HG02759 (cell line): ENCODE measurements at regions not wholly inside any gene's neighbourhood (a gene's known extent, or its start where the extent isn't known, plus 50 kb on each side); places are given as distances from the start of the nearest gene placed in this dataset.

Experiments used
- ATAC-seq: cut with Tn5 transposase; IDR thresholded peaks from one replicate; pipeline ENCODE4 v1.9.1; 2021; ENCODE audit warnings: mild to moderate bottlenecking, moderate library complexity; ENCODE audit not compliant: unreplicated experiment

DNA sequence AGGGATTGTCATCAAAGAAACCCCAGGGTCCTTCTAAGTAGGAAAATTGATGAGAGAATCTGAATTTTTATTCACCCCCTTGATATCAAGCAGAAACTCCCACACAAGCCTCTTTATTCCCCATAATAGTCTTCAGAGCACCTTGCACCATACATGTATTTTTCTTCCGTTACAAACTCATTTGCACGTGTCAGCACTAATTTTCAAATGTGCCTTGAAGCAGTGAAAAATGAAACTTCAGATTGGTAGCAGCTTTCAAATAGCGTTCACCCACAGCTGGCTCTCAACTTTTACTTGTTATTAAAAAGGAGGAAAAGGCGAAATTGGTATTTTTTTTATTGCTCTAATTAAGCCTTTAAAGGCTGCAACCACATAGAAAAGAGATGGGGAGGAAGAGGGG, 343.0 kb upstream of the TENM4 start:
- no peak for ATAC-seq

DNA sequence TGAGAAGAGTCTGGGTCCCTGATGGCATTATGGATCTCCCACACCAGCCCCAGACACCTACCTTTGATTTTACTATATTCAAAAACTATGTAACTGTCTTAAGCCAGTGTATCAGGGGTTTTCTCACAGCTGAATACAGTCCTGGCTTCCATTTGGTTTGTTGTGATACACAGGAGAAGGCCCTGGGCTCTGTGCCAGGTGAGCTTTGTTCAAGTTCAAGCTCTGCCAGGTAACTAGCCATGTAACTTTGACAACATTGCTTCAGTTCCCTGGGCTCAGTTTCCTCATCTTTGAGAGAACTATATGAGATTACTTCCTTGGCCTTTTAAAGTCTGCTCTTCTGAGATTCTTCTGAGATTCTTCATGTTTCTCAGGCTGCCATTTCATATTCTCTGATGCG, 327.5 kb upstream of the TENM4 start:
- ATAC-seq, result no peak

DNA sequence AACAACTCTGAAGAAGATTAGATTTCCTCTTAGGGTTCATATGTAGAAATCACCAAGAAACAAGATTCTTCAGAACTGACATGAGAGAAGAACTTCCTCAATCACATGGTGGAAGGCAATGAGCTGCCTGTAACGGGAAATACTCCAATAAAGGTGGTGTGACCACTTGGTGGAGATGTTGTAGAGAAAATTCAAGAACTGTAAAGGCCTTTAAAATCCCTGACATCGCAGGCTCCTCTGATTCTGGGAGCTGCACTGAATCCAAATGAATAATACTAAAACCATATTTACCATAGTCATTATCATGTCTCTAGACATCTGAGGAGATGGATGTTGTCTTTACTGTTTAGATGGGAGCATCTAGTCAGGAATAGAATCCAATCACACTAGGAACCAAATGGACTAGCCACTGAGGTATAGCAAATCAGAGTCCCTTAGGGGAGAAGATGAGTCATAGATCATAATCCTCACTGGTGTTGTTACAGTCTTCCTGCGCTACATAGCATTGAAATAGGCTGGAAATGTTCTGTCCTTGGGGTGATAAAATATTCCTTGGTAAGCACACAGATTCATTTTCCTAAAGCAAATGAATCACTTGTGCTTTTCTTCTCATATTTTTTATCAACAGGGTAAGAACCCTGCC, 321.6 kb upstream of the TENM4 start:
- no peak for ATAC-seq

DNA sequence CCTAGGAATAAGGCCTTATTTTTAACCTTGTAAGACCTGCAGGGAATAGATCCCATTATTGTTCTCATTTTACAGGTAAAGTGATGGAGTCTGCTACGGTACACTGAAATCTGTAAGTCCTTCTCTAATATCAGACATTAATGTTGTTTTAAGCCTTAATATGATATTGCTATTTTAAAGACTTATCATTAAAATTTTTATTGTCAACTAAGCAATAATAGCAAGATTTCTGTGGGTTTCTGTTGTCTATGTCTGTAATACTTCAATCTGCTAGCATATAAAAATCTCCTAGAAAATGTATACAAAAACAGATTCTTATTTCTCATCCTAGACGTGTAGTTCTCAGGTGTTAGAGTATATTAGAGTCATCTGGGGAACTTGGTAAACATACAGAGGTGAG, 317.5 kb upstream of the TENM4 start:
- no peak for ATAC-seq

DNA sequence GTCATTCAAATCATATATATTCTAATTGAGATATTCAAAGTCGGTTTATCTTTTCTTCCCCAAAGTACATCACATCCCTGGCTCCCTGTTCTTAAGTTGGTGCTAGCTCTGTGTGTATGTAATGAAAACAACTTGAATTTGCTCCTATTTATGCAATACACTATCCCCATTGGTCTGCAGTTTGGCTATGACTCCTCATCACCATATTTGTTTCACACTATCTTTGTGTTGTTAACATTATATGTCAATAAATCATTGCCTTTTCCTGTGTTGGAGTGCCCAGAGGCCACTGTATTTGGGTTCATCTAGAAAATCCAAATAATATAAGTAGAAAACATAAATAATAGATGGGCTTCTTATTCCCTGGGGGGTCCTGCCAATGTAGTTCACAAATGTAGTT, 306.6 kb upstream of the TENM4 start:
- no peak for ATAC-seq

DNA sequence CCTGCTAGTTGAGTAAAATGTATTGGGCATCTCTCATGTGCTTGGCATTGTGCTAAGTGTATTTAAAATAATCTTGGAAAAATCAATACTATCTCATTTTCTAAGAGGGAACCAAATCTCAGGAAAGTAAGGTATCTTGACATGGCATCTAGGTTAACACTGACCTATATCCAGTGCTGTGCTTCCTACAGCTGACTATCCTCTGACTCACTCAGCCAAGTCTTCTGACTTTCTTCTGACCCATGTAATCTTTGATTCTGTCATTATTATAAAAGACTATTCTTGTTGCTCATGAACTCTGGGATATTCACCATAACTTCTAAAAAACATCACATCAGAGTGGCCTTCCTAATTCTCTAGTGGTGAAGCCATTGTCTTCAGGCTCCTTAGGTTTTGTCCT, 304.1 kb upstream of the TENM4 start:
- ATAC-seq, result no peak

DNA sequence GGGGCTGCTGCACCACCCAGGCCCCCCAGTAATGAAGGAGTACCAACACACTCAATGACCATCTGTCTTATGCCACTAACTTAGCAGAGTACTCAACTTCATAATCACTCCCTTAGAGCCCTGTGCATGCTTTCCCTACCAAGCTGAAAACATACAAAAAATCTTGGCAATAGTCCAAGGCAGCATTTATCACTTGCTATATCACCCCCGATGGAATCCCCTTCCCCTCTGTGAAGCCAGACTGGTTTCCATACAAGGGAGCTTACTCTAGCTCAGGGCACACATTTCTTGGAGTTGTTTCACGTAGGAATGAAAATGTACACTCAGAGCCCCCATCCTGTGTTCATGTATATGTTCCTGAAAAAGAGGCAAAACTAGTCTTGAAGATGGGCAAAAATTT, 301.3 kb upstream of the TENM4 start:
- ATAC-seq, result no peak

DNA sequence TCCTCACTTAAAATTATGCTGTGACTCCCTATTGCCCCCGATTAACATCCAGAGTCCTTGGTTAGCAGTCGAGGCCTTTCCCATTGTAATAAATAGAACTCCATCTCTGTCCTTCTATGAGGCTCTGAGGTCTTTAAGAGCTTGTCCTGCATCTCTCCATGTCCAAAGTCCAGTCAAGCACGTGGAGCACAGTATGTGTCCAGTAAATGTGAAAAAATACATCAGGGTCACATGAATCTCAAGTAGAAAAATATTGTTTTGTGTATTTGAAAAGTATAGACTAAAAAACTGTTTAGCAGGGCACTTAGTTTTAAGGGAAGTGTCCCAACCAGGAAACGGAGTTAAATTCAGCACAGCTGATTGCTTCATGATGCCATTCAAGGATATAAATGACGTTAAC, 298.8 kb upstream of the TENM4 start:
- ATAC-seq, result no peak

DNA sequence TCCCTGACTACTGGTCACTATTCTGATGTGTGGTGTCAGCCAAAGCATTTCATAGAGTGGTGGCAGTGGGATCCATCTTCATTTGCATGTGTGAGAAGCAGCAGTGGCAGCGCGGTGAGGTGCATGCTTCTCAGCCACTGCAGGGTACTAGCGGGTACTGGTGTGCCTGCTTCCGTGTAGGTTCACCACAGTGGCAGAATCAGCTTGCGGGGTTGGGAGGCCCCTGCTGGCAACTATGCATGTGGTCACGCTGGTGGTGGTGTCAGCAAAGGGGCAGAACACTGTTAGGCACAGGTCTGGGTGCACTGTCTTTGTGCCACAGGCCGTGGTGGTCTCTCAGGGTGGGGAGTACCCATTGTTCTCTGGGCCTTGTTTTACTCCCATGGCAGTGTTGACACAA, 286.4 kb upstream of the TENM4 start:
- no peak for ATAC-seq

DNA sequence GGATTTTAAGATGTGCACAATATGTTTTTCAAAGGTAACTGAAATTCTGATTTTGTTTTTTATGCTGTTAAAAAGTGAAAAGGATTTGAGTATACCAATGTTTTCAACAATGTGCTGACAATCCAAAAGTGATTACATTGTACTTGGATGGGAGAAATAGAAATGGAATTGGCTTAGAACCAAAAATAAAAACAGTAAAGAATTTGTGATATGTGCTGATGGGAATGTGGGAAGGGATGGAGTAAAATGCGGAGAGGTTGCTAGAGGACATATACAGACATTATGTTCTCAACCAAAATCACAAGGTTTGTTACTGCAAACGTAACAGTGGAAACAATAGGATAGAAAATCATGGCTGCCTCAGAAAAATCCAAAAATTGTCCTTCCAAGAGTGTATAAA, 279.3 kb upstream of the TENM4 start:
- no peak for ATAC-seq

DNA sequence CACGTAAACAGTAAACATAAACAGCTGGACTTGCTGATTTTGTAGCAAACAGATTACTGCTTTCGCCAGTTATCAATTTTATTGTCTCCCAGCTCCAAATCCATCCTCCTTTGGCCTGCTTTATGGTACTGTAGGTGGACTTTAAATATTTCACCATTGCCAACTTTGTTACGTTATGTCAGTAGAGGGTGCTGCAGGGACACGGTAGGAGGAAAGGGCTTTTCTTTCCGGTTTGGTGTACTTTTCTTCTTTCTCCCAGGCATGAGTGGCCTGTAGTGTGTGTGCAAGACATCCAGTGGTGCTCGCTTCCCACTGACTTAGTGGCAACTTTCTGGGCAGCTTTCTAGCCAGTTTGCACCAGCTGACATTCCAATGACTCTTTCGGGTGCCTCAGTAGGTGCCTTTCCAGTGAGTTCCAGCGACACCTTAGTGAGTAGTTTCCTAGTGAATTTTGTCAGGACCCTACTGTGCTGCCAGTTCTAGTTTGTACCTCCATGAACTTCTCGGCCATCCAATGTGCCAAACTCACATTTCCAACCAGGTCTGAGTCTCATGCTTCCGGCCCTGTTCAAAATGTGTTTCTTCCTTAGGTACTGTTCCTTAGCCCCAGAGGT, 267.6 kb upstream of the TENM4 start:
- peak; percentile 81 for ATAC-seq

DNA sequence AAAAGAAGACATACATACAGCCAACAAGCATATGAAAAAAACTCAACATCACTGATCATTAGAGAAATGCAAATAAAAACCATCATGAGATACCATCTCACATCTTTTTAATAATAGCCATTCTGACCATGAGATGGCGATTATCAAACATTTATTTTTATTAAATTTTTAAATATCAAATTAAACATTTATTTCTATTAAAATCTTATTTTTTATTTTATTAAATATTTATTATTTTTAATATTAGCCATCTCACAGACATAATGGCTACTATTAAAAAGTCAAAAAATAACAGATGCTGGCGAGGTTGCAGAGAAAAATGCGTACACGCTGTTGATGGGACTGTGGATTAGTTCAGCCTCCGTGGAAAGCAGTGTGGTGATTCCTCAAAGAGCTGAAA, 264.8 kb upstream of the TENM4 start:
- ATAC-seq, result no peak

DNA sequence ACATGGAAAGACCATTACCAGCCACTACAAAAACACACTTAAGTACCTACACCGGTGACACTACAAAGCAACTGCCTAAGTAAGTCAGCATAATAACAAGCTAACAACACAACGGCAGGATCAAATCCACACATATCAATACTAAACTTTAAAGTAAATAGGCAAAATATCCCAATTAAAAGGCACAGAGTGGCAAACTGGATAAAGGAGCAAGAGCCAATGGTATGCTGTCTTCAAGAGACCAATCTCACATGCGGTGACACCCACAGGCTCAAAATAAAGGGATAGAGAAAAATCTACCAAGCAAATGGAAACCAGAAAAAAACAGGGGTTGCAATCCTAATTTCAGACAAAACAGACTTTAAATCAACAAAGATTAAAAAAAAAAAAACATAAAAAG, 261.5 kb upstream of the TENM4 start:
- ATAC-seq, result no peak

DNA sequence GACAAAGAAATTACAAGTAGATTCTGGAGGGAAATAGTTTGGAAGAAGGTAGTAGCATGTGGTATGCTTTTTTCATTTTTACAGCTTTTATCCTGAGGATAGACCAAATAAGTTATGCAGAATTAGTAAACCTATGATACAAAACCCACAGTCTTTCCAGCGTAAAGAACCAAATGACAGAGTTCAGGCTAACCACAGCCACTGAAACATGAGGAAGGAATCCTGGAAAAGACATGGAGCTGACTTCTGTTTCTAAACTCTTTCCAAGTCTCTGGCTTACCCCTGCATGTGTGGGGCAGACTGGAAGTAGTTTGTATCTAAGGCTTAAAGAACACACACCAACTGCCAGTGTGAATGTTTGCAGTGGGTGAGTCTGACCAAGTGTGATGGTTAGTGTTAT, 258.4 kb upstream of the TENM4 start:
- no peak for ATAC-seq

DNA sequence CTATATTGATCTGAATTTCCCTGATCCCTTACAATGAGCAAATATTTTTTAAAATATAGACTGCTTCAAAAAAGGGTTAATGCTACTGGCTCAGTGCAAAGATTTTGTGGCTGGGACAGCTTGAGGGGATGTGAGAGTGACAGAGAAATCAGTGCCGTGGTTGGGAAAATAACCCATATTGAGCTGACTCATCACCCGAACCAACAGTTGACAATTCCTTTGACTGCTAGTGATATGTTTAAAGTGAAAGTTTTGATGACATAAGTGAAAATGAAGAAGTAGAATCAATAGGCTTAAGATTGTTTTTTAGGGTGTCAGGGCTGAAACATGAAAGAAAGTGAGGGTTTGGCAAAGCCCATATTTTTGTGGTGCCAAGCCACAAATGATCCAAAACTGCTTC, 257.1 kb upstream of the TENM4 start:
- ATAC-seq, result peak; percentile 55

DNA sequence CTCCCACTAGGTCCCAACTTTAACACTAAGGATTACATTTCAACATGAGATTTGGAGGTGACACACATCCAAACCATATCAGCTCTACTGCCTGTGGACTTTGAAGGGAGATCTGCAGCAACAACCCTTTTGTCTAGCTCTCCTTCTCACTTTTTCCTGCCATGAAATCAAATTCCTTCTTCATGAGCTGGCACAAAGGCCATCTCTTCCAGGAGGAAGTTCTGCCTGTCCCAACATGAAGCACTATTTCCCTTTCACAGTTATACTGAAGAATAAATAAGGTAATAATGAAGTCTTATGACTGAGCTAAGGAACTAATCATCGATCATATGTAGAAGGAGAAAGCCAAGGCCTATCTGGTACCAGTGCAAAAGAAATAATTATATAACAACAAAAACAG, 253.5 kb upstream of the TENM4 start:
- ATAC-seq, result no peak

DNA sequence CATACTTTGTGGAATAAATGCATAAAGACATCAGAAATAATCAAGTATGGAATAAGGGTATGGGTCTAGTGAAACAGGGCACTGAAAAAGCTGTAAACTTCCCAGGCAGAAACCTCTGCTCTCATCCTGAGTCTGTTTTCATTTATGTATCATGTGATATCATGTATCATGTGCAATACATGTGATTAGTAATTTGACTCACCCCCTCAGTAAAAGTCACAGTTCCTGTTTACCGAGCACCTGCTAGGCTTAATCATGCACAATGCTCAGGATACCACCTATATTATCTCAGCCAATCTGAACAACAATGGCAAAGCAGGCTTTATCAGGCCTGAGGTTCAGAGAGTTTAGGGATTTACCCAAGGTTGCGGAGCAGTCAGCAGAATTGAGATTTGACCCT, 250.6 kb upstream of the TENM4 start:
- no peak for ATAC-seq

DNA sequence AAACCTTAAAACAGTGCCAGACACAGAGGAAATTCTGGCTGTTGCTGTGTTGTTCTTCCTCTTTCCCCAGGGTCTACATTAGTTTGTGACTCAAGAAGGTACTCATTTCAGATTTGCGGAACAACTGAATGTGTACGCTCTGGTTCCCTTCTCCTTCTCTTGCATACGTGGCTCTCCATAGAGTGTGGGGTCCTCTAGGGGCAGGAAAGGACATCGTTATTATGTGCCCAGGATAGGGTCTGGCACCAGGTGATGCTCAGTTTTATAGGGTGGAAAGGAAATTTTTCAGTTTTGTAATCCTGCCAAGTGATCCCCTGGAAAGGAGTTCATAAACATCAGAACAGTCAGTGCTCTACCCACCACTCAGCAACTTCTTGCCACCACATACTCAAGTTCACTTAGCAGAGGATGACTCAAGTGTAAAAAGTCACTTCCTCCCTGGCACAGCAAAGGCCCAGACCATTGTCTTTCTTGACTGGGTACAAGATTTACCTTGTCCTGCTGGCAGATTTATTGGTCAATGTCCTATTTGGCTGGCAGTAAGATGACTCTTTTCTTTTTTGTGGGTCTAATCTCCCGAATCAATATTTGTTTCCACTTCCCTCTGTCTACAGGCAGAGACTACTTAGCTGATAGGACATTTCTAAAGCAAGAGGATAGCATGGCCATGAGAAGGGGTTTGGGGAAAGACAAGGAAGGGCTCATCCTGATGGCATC, 246.0 kb upstream of the TENM4 start:
- no peak for ATAC-seq

DNA sequence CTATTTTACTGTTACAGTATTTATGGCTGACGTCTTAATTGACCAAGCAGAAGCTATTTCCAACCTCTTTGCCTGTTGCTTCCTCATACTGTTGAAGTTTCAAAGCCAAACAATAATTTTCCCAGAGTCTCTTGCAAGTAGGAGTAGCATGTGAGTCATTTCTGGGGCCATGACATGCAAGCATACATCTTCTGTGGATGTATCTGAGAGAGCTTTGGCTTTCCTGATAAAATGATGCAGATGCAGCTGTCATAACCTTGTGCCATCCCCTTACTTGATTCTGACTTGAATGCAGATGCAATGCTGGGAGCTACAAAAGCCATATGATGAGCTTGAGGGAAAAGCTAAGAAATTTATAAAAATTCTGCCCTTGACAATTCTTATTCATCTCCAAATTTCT, 243.1 kb upstream of the TENM4 start:
- no peak for ATAC-seq

DNA sequence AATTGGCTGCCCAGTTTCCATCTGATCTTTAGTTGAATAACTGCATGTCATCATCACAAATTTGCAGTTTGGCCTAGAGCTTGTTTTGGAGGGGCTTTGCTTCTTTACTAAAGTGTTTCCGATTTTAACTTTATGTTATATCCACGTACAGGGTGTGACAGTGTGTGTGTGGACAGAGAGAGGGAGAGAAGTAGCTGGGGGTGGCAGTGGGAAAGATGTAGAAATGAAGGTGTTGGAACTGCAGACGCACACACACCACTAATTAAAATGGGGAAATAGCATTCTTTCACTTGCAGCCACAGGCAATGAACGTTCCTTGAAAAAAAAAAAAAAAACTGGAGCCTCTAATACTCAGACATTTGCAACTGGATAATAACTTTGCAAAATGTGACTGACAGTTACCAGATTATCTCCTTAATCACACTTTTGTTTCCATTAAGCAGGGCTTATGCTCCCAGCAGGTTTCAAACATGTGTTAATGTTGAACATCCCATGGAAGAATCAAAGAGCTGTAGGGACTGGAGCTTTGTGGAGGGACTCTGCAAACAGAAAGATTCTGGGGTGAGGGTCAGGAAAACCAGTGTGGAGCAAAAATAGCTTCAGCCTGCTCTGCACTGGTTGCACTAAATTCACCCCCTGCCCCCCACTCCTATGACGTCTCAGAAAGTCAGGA, 238.1 kb upstream of the TENM4 start:
- ATAC-seq, result no peak

DNA sequence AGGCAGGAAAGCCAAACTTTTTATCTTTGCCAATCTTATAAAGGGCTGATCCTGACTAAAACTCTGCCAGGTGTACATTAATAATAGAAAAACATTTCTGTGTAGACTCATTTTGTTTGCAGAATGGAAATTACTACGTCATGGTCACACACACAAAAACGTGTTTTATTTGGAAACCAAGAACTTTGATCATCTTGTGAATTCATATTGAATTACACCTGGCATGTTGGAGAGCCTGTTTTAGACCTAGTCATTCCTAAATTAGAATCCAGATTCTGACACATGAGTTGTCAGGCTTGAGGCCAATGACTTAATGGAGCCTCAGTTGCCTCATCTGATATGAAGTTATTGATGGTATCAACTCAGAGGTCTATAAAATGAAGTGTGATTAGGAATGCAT, 235.6 kb upstream of the TENM4 start:
- no peak for ATAC-seq

DNA sequence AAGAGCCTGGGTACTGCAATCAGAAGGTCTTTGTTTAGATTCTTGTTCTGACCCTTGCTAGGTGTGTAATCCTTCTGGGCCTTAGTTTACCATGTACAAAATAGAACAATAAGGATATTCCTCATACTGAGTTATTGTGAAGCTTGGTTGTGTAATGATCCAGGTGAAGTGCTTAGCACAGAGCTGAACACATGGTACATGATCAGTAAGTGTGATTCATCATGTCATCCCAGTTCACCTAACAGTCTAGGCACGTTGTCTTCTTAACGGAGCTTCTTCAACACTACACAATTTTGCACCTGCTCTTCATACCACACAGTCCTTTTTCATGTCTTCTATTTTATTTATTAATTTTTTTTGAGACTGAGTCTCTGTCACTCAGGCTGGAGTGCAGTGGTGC, 234.3 kb upstream of the TENM4 start:
- no peak for ATAC-seq
